ENCODE measurements at regions not wholly inside any gene's neighbourhood (a gene's known extent, or its start where the extent isn't known, plus 50 kb on each side); places are given as distances from the start of the nearest gene placed in this dataset.

DNA sequence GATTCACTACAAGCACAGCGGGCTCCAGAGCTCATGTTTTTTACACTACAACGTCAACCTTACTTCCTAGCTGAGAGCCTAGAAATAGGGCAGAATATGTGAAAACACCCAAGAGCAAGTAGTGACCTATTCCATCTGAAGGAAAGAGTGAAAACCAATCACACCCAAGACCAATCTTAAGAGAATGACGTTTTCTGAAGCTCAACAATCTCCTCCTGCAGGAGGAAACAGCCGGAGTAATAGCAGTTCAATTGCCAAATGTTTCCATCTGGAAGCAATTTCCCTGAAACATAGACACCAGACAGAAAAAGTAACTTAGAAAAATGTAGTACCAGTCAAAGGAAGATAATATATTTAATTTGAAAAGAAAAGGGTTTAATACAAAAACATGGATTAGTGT, 142.4 kb downstream of the ANXA5 start:
- Histone ChIP-seq H3K4me1 (no peaks in the 10 kb centered on the region), H3K4me3 (no peak overlapping the region), H3K36me3 (no peaks in the 10 kb centered on the region), H3K9me3 (no peaks in the 10 kb centered on the region), H3K27me3 (no peaks in the 10 kb centered on the region), H3K27ac (no peak overlapping the region)
- no peak for TF ChIP-seq POLR2A (IDR thresholded peaks at IDR 0.05)
- TF ChIP-seq, protein P1, sequence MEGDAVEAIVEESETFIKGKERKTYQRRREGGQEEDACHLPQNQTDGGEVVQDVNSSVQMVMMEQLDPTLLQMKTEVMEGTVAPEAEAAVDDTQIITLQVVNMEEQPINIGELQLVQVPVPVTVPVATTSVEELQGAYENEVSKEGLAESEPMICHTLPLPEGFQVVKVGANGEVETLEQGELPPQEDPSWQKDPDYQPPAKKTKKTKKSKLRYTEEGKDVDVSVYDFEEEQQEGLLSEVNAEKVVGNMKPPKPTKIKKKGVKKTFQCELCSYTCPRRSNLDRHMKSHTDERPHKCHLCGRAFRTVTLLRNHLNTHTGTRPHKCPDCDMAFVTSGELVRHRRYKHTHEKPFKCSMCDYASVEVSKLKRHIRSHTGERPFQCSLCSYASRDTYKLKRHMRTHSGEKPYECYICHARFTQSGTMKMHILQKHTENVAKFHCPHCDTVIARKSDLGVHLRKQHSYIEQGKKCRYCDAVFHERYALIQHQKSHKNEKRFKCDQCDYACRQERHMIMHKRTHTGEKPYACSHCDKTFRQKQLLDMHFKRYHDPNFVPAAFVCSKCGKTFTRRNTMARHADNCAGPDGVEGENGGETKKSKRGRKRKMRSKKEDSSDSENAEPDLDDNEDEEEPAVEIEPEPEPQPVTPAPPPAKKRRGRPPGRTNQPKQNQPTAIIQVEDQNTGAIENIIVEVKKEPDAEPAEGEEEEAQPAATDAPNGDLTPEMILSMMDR (IDR thresholded peaks at IDR 0.05) = no peak
- WGBS, 2 donors = 42 to 56% methylated on average over 4 of the region's 4 CpGs
- DNase-seq = no peak
- intact Hi-C loops (cut with DNase I) = no loop called here

DNA sequence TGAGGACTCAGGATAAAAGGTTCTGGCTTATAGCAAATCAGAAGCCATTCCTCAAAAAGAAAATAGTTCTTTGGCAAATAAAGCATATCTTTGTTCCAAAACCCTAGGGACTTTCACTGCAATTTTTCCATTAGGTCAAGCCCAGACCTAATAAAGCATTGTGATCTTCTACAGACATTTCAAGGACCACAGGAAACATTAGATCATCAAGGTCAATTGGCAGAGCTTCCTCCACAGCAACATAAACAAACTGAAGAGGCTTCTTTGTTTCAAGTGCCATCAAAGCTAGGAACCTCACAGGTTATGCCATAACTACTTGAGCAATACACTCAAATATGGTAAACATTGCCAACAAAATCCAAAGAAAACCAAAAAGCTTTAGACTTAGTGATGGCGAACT, 144.9 kb downstream of the ANXA5 start:
- WGBS, 2 donors = 84 to 87% methylated on average over 1 of the region's 1 CpG
- no peaks in the 10 kb centered on the region for H3K4me1 ChIP-seq
- no peaks in the 10 kb centered on the region for H3K9me3 ChIP-seq
- no peak overlapping the region for H3K27ac ChIP-seq
- H3K4me3 ChIP-seq = no peak overlapping the region
- TF ChIP-seq POLR2A (IDR thresholded peaks at IDR 0.05) = no peak
- TF ChIP-seq, protein P1 (IDR thresholded peaks at IDR 0.05) = no peak
- H3K36me3 ChIP-seq = no peaks in the 10 kb centered on the region
- intact Hi-C loops (cut with DNase I) = no loop called here
- H3K27me3 ChIP-seq = no peaks in the 10 kb centered on the region
- DNase-seq = no peak

DNA sequence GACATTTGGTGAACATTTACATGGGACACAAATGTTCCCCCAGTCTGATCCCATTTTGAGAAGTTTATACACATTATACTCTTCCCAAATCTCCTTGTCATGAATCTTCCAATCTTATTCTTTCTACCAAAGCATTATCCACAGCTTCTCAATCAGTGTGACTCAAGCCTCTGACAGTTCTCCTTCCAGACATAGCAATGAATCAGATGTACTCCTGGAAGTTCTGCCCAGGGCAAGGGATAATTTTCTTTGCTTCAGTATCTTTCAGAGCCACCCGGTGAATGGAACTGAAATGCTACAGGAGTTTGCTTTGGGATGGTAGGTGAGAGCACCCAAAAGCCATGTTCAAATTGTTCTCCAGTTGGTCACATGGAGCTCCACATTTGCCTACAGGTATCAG, 145.5 kb downstream of the ANXA5 start:
- H3K27ac ChIP-seq = no peak overlapping the region
- H3K27me3 ChIP-seq = no peaks in the 10 kb centered on the region
- H3K9me3 ChIP-seq = no peaks in the 10 kb centered on the region
- TF ChIP-seq, protein P1 (IDR thresholded peaks at IDR 0.05) = no peak
- TF ChIP-seq POLR2A (IDR thresholded peaks at IDR 0.05) = no peak
- no peaks in the 10 kb centered on the region for H3K4me1 ChIP-seq
- no peak for DNase-seq
- no peak overlapping the region for H3K4me3 ChIP-seq
- H3K36me3 ChIP-seq = no peaks in the 10 kb centered on the region
- 100% methylated on average over 1 of the region's 1 CpG; no CpG with 5 or more reads in 1 of the 2 donors for WGBS, 2 donors
- intact Hi-C loops (cut with DNase I) = no loop called here

DNA sequence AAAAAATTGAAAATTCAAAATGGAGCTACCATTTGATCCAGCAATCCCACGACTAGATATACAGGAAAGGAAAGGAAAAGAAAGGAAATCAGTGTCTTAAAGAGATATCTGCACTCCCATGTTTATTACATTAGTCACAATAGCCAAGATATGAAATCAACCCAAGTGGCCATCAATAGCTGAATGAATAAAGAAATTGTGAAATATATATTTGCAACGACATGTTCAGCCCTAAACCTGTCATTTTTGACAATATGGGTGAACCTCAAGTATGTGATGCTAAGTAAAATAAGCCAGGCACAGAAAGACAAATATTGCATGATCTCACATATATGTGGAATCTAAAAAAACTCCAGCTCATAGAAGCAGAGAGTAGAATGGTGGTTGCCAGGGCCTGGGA, 155.1 kb downstream of the ANXA5 start:
- Histone ChIP-seq H3K4me3 (no peak overlapping the region), H3K4me1 (no peaks in the 10 kb centered on the region), H3K27ac (no peak overlapping the region), H3K27me3 (no peaks in the 10 kb centered on the region), H3K9me3 (no peaks in the 10 kb centered on the region), H3K36me3 (no peaks in the 10 kb centered on the region)
- 22 to 23% methylated on average over 2 of the region's 2 CpGs for WGBS, 2 donors
- no peak for DNase-seq
- TF ChIP-seq, protein P1 (IDR thresholded peaks at IDR 0.05) = no peak
- no peak for TF ChIP-seq POLR2A (IDR thresholded peaks at IDR 0.05)
- intact Hi-C loops (cut with DNase I) = no loop called here

DNA sequence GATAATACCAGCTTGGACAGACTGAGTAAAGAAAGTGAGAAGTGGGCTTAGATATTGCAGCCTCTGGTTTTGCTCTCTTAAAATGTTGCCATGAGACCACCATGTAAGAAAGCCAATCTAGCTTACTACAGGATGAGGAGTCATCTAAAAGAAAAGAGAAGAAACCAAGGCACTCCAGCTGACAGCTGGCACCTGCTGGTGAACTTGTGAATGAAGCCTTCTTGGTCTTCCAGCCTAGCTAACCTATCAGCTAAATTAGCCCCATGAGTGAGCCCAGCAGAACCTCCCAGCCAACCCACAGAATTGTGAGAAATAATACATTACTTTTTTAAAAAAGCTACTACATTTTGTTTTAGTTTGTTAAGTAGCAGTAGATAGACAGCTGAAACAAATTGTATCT, 154.5 kb upstream of the QRFPR start:
- H3K27ac ChIP-seq = no peak overlapping the region
- intact Hi-C loops (cut with DNase I) = no loop called here

More for the DNA sequence above, 154.5 kb upstream of the QRFPR start:
- no peaks in the 10 kb centered on the region for H3K4me1 ChIP-seq
- TF ChIP-seq POLR2A (IDR thresholded peaks at IDR 0.05) = no peak
- TF ChIP-seq, protein P1 (IDR thresholded peaks at IDR 0.05) = no peak
- no peaks in the 10 kb centered on the region for H3K36me3 ChIP-seq
- DNase-seq = no peak
- H3K27me3 ChIP-seq = no peaks in the 10 kb centered on the region
- no peaks in the 10 kb centered on the region for H3K9me3 ChIP-seq
- H3K4me3 ChIP-seq = no peak overlapping the region

Data from esophagus squamous epithelium (tissue), 5 donors.